Prostate gland (tissue), 2 donors: ENCODE measurements at regions not wholly inside any gene's neighbourhood (a gene's known extent, or its start where the extent isn't known, plus 50 kb on each side); places are given as distances from the start of the nearest gene placed in this dataset.

Experiments used
- CTCF ChIP-seq, 4 experiments: fragments of 200-600 bp in 2 of 4; fragments of 450-650 bp in 2 of 4; sonication (generic) in 2 of 4; IDR thresholded peaks; 1 replicate in 3 of 4; 2 replicates in 1 of 4; pipeline ENCODE4 v1.5.1; 2016 to 2019; ENCODE audit warnings: antibody characterized with exemption in 4 of 4, mild to moderate bottlenecking in 2 of 4, moderate library complexity in 2 of 4
- POLR2A ChIP-seq: fragments of 450-650 bp; IDR thresholded peaks from one replicate; pipeline ENCODE4 v1.6.1; 2016; ENCODE audit warnings: antibody characterized with exemption, mild to moderate bottlenecking

DNA sequence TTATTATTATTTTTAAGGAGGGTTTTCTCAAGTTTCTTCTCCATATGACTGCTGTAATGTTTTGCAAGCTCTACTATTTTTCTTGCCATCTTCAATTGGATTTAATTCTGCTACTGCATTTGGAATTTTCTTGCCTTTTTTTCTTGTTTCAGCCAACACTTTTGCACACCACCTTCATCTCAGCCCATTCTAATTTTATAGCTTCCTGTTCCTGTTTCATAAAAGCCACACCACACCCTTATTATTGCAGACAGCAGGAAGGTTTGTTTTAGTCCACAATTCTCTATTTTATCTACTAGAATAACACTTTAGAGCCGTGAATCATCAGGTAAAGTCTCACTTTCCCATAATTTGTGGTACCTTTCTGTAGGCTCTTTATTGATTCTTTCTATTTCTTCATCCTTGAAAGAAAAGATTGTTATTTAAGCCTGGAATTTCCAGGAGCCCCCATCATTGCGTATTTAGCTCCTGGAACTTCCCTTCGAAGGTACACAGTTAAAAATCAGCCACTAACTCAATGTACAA is 209.3 kb upstream of the TBX20 start:
- TF ChIP-seq POLR2A = no peak
- no peak for TF ChIP-seq CTCF (IDR thresholded peaks at IDR 0.05)
